Type B pancreatic cell (in vitro differentiated cells): ENCODE measurements at regions not wholly inside any gene's neighbourhood (a gene's known extent, or its start where the extent isn't known, plus 50 kb on each side); places are given as distances from the start of the nearest gene placed in this dataset.

Source experiments
- DNase-seq: peaks from one replicate; pipeline ENCODE4 v3.0.0; 2021; ENCODE audit warnings: mixed read lengths; ENCODE audit not compliant: unreplicated experiment; ENCODE audit errors: extremely low spot score
- H3K27ac Mint-ChIP-seq: 2 replicates; pipeline ENCODE4 v1.8.0; 2021; ENCODE audit warnings: mild to moderate bottlenecking, mixed read lengths
- H3K27me3 Mint-ChIP-seq: 2 replicates; pipeline ENCODE4 v1.8.0; 2021; ENCODE audit warnings: mixed read lengths
- H3K36me3 Mint-ChIP-seq: 2 replicates; pipeline ENCODE4 v1.8.0; 2021; ENCODE audit warnings: mixed read lengths
- H3K4me1 Mint-ChIP-seq: one replicate; pipeline ENCODE4 v1.8.0; 2021; ENCODE audit warnings: mixed read lengths; ENCODE audit not compliant: unreplicated experiment
- H3K4me3 Mint-ChIP-seq: 2 replicates; pipeline ENCODE4 v1.8.0; 2021; ENCODE audit warnings: mild to moderate bottlenecking, mixed read lengths
- H3K9me3 Mint-ChIP-seq: 2 replicates; pipeline ENCODE4 v1.8.0; 2021; ENCODE audit warnings: mixed read lengths
- TF ChIP-seq, protein P1 (sequence below): fragments of 200-600 bp; sonication (generic); conservative IDR thresholded peaks from 2 replicates; pipeline ENCODE4 v1.5.0; 2021; ENCODE audit warnings: antibody characterized with exemption, mild to moderate bottlenecking

DNA sequence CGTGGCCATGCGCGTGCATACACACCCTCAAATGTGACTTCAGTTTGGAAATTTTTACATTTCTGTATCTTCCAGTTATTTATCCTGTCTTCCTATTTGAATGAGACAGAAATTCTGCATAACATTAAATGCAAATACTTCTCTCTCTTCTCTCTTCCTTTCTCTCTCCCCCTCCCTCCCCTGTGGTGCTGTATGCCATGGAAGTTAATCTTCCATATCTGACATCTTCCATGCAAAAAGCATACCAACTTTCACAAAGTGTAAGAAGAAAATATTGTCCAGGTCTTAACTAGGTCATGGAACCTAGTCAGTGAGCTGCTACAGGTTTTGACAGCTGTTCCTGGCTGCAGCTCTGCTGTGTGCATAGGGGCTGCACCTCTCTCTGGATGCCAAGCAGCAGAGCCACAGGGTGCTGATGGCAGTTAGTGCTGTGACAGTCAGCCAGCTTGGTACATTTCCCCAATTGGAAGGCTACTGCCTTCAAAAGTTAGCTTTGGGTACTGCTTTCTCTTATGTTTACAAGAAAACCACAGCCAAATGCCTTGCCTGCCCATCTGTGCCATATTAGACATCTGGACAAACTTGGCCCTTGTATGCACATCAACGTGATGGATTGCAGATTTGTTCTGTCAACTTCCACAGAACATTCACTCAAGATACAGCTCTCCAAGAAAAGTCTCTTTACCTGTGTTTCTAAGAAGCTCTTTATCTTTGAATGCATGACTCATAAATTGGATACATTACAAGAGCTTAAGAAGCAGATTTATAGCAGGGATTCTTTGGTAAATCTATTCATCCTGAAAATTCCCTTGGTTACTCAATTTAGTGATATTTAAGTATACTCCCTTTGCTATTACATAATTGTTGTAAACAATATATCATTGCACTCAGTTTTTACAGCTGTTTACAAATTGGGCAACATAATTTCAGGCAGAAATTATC is 623.8 kb downstream of the EPHA5 start:
- Mint-ChIP-seq H3K36me3 (no peaks in the 10 kb centered on the region), H3K4me1 (peaks cover 4% of the 10 kb centered on the region), H3K4me3 (no peak overlapping the region), H3K27ac (no peak overlapping the region), H3K9me3 (no peaks in the 10 kb centered on the region), H3K27me3 (no peaks in the 10 kb centered on the region)
- TF ChIP-seq, protein P1, sequence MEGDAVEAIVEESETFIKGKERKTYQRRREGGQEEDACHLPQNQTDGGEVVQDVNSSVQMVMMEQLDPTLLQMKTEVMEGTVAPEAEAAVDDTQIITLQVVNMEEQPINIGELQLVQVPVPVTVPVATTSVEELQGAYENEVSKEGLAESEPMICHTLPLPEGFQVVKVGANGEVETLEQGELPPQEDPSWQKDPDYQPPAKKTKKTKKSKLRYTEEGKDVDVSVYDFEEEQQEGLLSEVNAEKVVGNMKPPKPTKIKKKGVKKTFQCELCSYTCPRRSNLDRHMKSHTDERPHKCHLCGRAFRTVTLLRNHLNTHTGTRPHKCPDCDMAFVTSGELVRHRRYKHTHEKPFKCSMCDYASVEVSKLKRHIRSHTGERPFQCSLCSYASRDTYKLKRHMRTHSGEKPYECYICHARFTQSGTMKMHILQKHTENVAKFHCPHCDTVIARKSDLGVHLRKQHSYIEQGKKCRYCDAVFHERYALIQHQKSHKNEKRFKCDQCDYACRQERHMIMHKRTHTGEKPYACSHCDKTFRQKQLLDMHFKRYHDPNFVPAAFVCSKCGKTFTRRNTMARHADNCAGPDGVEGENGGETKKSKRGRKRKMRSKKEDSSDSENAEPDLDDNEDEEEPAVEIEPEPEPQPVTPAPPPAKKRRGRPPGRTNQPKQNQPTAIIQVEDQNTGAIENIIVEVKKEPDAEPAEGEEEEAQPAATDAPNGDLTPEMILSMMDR = no peak
- DNase-seq = no peak

DNA sequence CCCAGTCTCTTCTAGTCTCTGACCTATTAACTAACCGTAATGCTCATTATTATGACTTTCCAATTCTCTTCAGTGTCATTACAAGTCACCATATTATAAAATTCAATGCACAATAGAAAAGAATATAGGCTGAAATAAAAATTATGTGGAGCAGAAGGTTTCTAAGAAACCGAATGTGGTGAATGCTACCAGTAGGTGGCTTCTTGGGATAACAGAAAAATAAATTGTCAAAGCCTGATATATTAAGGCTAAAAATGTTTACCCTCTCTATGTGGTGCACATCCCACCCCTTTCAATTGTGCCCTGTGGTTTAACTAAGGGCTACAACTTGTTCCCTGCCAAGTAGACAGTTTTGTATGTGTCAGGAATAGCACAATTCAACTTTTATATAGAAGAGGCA is 624.6 kb upstream of the TECRL start:
- peaks cover 8% of the 10 kb centered on the region for H3K9me3 Mint-ChIP-seq
- H3K4me1 Mint-ChIP-seq = no peaks in the 10 kb centered on the region
- no peaks in the 10 kb centered on the region for H3K36me3 Mint-ChIP-seq
- no peak overlapping the region for H3K27ac Mint-ChIP-seq
- DNase-seq = no peak
- TF ChIP-seq, protein P1 = peak; percentile 63
- no peaks in the 10 kb centered on the region for H3K27me3 Mint-ChIP-seq
- H3K4me3 Mint-ChIP-seq = no peak overlapping the region

DNA sequence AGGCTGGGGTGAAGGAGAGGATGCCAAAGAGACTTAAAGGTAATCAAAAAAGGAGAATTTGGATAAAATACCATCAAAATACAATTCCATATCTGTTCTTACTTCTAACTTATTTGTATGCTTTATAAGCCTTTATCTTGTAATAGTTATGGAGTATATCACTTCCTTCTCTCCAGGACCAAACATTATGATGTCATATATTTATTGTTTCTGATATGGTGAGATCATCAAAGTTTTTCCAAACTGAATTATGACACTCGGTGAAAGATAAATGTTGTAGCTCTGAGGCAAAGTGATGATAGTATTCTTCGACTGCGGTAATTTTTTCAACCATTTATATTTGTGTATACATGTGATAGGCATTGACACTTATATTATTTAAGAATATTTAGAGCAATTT is 619.3 kb upstream of the TECRL start:
- TF ChIP-seq, protein P1 = no peak
- Mint-ChIP-seq H3K4me1 (peaks cover 8% of the 10 kb centered on the region), H3K27me3 (no peaks in the 10 kb centered on the region)

DNA sequence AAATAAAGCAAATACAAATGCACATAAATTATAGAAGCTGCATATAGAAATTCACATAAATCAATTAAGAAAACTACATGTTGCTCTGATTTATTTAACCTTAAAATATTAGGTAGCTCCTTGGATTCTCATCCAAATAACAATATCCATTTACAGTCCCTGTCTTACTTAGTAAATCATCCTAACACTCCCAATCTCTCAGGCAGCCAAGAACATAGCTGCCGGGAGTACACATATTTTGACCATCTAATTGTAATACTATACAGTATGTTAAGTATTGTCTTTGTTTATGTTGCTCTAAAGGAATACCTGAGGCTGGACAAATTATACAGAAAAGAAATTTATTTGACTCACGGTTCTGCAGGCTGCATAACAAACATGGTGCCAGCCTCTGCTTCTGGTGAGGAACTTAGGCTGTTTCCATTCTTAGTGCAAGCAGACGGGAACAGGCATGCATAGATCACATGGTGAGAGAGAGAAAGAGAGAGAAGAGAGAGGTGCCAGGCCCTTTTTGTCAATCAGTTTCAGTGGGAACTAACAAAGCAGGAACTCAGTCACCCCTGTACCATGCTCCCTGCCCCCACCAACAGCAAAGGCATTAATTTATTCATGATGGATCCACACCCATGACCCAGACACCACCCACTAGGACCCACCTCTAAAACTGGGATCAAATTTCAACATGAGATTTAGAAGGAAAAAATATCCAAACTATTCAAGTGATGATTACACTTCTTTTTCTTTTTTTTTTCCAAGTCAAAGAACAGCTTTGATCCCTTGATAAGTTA is 614.8 kb upstream of the TECRL start:
- Mint-ChIP-seq H3K27me3 (no peaks in the 10 kb centered on the region), H3K27ac (no peak overlapping the region), H3K9me3 (no peaks in the 10 kb centered on the region), H3K36me3 (no peaks in the 10 kb centered on the region), H3K4me3 (no peak overlapping the region), H3K4me1 (peaks cover 12% of the 10 kb centered on the region)
- TF ChIP-seq, protein P1 = no peak
- no peak for DNase-seq

More for the DNA sequence above, 619.3 kb upstream of the TECRL start:
- H3K9me3 Mint-ChIP-seq = peaks cover 8% of the 10 kb centered on the region
- no peaks in the 10 kb centered on the region for H3K36me3 Mint-ChIP-seq
- no peak overlapping the region for H3K4me3 Mint-ChIP-seq
- H3K27ac Mint-ChIP-seq = no peak overlapping the region
- no peak for DNase-seq

DNA sequence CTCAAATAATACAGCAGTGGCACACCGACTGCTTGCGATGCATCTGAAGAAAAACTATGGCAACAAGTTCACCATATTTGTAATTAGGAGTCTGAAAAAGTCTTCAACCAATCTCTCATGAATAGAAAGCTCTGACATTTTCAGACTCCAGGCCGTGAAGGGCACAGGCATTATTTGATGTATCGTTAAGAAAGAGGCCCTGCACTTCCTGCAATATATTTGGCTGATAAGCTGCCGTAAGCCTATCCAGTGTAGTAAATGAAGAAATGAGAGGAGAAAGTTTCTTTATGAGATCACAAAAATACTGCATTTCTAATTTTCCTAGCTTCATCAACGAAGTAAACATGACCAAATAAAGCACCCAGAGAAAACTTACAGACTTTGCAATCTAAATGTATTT is 613.8 kb upstream of the TECRL start:
- H3K9me3 Mint-ChIP-seq = no peaks in the 10 kb centered on the region
- peaks cover 12% of the 10 kb centered on the region for H3K4me1 Mint-ChIP-seq
- no peak for DNase-seq
- no peak overlapping the region for H3K27ac Mint-ChIP-seq
- H3K4me3 Mint-ChIP-seq = no peak overlapping the region
- TF ChIP-seq, protein P1 = no peak
- H3K27me3 Mint-ChIP-seq = no peaks in the 10 kb centered on the region
- no peaks in the 10 kb centered on the region for H3K36me3 Mint-ChIP-seq
